Muscle of leg (tissue), 3 donors: ENCODE measurements at regions not wholly inside any gene's neighbourhood (a gene's known extent, or its start where the extent isn't known, plus 50 kb on each side); places are given as distances from the start of the nearest gene placed in this dataset.

Experiments used
- DNase-seq: peaks from one replicate; pipeline ENCODE4 v3.0.0; 2013
- H3K27ac ChIP-seq: one replicate; pipeline ENCODE4 v1.5.1; 2013; ENCODE audit warnings: mild to moderate bottlenecking, low read length, control low read depth
- H3K27me3 ChIP-seq: one replicate; pipeline ENCODE4 v1.6.1; 2013; ENCODE audit warnings: low read length; ENCODE audit not compliant: control insufficient read depth, insufficient read depth
- H3K36me3 ChIP-seq: one replicate; pipeline ENCODE4 v1.6.1; 2013; ENCODE audit warnings: low read length; ENCODE audit not compliant: control insufficient read depth, insufficient read depth
- H3K4me1 ChIP-seq: one replicate; pipeline ENCODE4 v1.6.1; 2013; ENCODE audit warnings: low read length; ENCODE audit not compliant: control insufficient read depth, insufficient read depth
- H3K4me3 ChIP-seq: one replicate; pipeline ENCODE4 v1.5.1; 2013; ENCODE audit warnings: low read length, control low read depth
- H3K9me3 ChIP-seq: replicated peaks from 2 replicates; pipeline ENCODE4 v1.6.1; 2013; ENCODE audit warnings: low read depth, low read length; ENCODE audit not compliant: control insufficient read depth
- WGBS: methylation state at CpG from one replicate; pipeline ENCODE4 v1.1.5; 2013; ENCODE audit warnings: missing lambda C conversion rate; ENCODE audit not compliant: insufficient coverage; 5-methylcytosine and 5-hydroxymethylcytosine counted together

GRCh38 chr17:54836723-54837462 lies 63.8 kb upstream of the TOM1L1 start:
- DNase-seq = no peak
- Histone ChIP-seq H3K4me1 (no peaks in the 10 kb centered on the region), H3K9me3 (peaks cover 4% of the 10 kb centered on the region), H3K4me3 (no peak overlapping the region), H3K36me3 (no peaks in the 10 kb centered on the region), H3K27ac (no peak overlapping the region), H3K27me3 (no peaks in the 10 kb centered on the region)
- 80% methylated on average over 7 of the region's 11 CpGs for WGBS

- no peaks in the 10 kb centered on the region for H3K27me3 ChIP-seq
- no peak overlapping the region for H3K27ac ChIP-seq
- WGBS = 80% methylated on average over 1 of the region's 3 CpGs
- peaks cover 4% of the 10 kb centered on the region for H3K9me3 ChIP-seq
- H3K4me1 ChIP-seq = no peaks in the 10 kb centered on the region
- no peak overlapping the region for H3K4me3 ChIP-seq
- no peak for DNase-seq
- H3K36me3 ChIP-seq = no peaks in the 10 kb centered on the region
Observed at GRCh38 chr17:54838651-54839421, 61.8 kb upstream of the TOM1L1 start.

DNA sequence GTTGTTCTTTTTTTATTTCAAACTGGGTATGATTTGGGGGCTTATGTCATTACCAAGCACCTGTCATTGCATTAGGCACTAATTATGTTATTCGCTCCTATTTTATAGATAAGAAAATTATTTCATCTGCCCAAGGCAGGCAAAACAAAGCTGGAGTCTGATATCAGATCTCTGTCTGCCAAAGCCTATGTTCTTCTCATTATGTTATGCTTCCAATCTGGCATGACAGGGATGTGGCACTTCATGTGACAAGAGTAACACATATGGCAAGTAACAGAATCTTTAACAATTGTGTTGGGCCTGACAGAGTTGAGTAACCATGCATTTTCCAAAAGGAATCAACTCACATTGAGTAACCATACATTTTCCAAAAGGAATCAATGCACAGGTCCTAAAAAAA lies 61.2 kb upstream of the TOM1L1 start:
- Histone ChIP-seq H3K27me3 (no peaks in the 10 kb centered on the region), H3K9me3 (peaks cover 4% of the 10 kb centered on the region), H3K36me3 (no peaks in the 10 kb centered on the region), H3K27ac (no peak overlapping the region), H3K4me1 (no peaks in the 10 kb centered on the region), H3K4me3 (no peak overlapping the region)
- DNase-seq = no peak
- WGBS = no CpG with 5 or more reads among the region's 1 CpG

DNA sequence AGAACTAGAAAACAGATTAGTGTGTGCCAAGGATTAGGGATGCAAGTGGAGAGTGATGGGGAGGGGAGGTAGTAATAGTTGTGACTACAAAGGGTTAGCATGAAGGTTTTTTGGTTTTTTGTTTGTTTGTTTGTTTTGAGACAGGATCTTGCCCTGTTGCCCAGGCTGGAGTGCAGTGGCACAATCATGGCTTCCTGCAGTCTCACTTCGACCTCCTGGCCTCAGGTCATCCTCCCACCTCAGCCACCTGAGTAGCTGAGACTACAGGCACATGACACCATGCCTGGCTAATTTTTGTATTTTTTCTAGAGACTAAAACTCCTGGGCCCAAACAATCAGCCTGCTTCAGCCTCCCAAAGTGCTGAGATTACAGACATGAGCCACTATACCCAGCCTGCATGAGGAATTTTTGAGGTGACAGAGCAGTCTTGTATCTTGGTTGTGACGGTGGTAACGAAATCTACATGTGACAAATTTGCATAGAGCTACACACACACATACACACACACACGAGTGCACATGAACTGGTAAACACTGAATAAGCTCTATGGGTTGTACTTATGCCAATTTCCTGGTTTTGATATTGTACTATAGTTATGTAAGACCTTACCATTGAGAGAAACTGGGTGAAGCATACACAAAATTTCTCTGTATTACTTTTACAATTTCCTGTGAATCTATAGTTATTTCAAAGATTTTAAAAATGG lies 59.6 kb upstream of the TOM1L1 start:
- Histone ChIP-seq H3K27ac (no peak overlapping the region), H3K4me3 (no peak overlapping the region), H3K36me3 (no peaks in the 10 kb centered on the region), H3K27me3 (no peaks in the 10 kb centered on the region), H3K9me3 (peaks cover 4% of the 10 kb centered on the region), H3K4me1 (no peaks in the 10 kb centered on the region)
- WGBS = no CpG with 5 or more reads among the region's 4 CpGs
- DNase-seq = no peak

DNA sequence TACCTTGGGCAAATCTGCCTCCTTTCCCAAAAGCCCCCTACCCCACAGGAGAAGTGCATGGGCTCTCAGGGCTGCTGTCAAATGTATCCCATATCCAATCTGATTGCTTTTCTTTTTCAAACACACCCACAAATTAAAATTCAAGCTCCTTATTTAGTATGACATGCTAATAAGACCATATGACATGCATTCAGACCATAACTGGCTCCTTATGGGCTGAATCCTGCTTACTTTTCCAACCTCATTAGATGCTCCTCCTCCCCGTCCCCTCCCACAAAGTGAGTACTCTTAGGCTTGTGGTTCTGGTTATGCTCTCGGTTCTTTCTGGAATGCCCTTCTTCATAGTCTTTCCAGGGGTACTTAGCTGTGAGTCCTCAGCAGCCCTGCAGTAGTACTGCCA lies 59.0 kb upstream of the TOM1L1 start:
- no peaks in the 10 kb centered on the region for H3K9me3 ChIP-seq
- WGBS = 75% methylated on average over 1 of the region's 2 CpGs
- no peak overlapping the region for H3K4me3 ChIP-seq
- H3K27me3 ChIP-seq = no peaks in the 10 kb centered on the region
- H3K27ac ChIP-seq = no peak overlapping the region
- no peaks in the 10 kb centered on the region for H3K4me1 ChIP-seq
- DNase-seq = no peak
- H3K36me3 ChIP-seq = no peaks in the 10 kb centered on the region

GRCh38 chr17:54844233-54844632 lies 56.4 kb upstream of the TOM1L1 start:
- WGBS = 72% methylated on average over 3 of the region's 5 CpGs
- no peak for DNase-seq
- Histone ChIP-seq H3K27me3 (no peaks in the 10 kb centered on the region), H3K4me3 (no peak overlapping the region), H3K36me3 (no peaks in the 10 kb centered on the region), H3K4me1 (no peaks in the 10 kb centered on the region), H3K27ac (no peak overlapping the region), H3K9me3 (no peaks in the 10 kb centered on the region)

- Histone ChIP-seq H3K4me3 (no peak overlapping the region), H3K9me3 (no peaks in the 10 kb centered on the region), H3K27ac (no peak overlapping the region), H3K4me1 (no peaks in the 10 kb centered on the region), H3K27me3 (no peaks in the 10 kb centered on the region), H3K36me3 (no peaks in the 10 kb centered on the region)
- no peak for DNase-seq
- WGBS = 56% methylated on average over 1 of the region's 2 CpGs
Observed at GRCh38 chr17:54848368-54848987, 52.2 kb upstream of the TOM1L1 start.

- Histone ChIP-seq H3K27ac (no peak overlapping the region), H3K4me1 (no peaks in the 10 kb centered on the region), H3K36me3 (no peaks in the 10 kb centered on the region), H3K4me3 (no peak overlapping the region), H3K9me3 (no peaks in the 10 kb centered on the region), H3K27me3 (no peaks in the 10 kb centered on the region)
- no peak for DNase-seq
- no CpG with 5 or more reads among the region's 6 CpGs for WGBS
Observed at GRCh38 chr17:54849660-54850059, 51.0 kb upstream of the TOM1L1 start.
